T-helper 2 cell treated with Interferon-gamma antibody and Interleukin-4, amounts not matched to agents 5 μg/mL and 100 μg/mL, for 36 hours (primary cell): ENCODE measurements at regions not wholly inside any gene's neighbourhood (a gene's known extent, or its start where the extent isn't known, plus 50 kb on each side); places are given as distances from the start of the nearest gene placed in this dataset.
"Not testable (repeated sequence)": the region's sequence is repeated elsewhere in the genome, so short reads cannot be mapped to it uniquely, and the experiment has no call there.

ENCODE experiments used
- DNase-seq: peaks from one replicate; pipeline ENCODE4 v3.0.0; 2021; ENCODE audit warnings: low spot score
- H3K27ac Mint-ChIP-seq: one replicate; pipeline ENCODE4 v1.8.0; 2021; ENCODE audit warnings: mild to moderate bottlenecking, mixed read lengths
- H3K27me3 Mint-ChIP-seq: one replicate; pipeline ENCODE4 v1.8.0; 2021; ENCODE audit warnings: low read depth, mixed read lengths
- H3K36me3 Mint-ChIP-seq: one replicate; pipeline ENCODE4 v1.8.0; 2021; ENCODE audit warnings: low read depth, mixed read lengths
- H3K4me1 Mint-ChIP-seq: one replicate; pipeline ENCODE4 v1.8.0; 2021; ENCODE audit warnings: low read depth, mixed read lengths
- H3K4me3 Mint-ChIP-seq: one replicate; pipeline ENCODE4 v1.8.0; 2022; ENCODE audit warnings: mild to moderate bottlenecking, moderate library complexity, mixed read lengths
- H3K9me3 Mint-ChIP-seq: one replicate; pipeline ENCODE4 v1.8.0; 2021; ENCODE audit warnings: mixed read lengths

GRCh38 chr10:44564361-44564760 lies 179.5 kb upstream of the CXCL12 start:
- no peaks in the 10 kb centered on the region for H3K36me3 Mint-ChIP-seq
- DNase-seq = no peak
- H3K4me3 Mint-ChIP-seq = no peak overlapping the region
- no peaks in the 10 kb centered on the region for H3K4me1 Mint-ChIP-seq
- no peaks in the 10 kb centered on the region for H3K27me3 Mint-ChIP-seq
- no peak overlapping the region for H3K27ac Mint-ChIP-seq
- H3K9me3 Mint-ChIP-seq = no peaks in the 10 kb centered on the region

DNA sequence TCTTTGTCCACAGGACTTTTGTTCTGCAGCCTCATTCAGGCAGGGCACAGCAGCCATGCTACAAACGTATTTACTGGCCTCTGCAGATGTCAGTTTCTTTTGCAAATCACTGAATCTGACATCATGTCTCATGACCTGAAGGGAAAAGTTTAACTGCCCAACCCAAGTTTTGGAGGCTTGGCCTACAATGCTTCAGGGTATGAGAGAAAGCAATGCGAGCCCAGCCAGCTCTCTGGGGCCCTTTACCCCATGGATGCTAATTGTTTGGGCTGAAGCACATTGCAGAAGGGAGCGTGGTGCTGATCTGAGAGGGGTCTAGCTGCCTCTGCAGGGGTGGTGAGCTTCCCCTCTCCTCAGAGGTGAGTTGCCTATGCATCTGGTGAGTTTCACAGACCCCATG lies 179.9 kb upstream of the CXCL12 start:
- no peak for DNase-seq
- Mint-ChIP-seq H3K27me3 (no peaks in the 10 kb centered on the region), H3K27ac (no peak overlapping the region), H3K4me3 (no peak overlapping the region), H3K9me3 (no peaks in the 10 kb centered on the region), H3K4me1 (no peaks in the 10 kb centered on the region), H3K36me3 (no peaks in the 10 kb centered on the region)

DNA sequence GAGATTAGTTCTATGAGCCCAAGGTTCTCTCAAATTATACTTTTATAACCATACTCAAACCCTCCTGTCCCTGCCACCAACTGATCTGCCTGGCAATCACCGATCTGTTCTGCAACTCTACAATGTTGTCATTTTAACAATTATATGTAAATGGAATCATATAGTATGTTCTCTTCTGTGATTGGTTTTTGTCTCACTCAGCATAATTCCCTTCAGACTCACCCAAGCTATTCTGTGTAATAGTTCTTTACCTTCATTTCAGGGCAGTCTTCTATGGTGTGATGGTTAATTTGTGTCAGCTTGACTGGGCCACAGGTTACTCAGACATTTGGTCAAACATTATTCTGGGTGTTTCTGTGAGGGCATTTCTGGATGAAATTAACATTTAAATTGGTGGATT lies 181.9 kb upstream of the CXCL12 start:
- H3K27me3 Mint-ChIP-seq = no peaks in the 10 kb centered on the region

GRCh38 chr10:44567471-44567870 lies 182.6 kb upstream of the CXCL12 start:
- Mint-ChIP-seq H3K4me3 (no peak overlapping the region), H3K27me3 (no peaks in the 10 kb centered on the region), H3K36me3 (no peaks in the 10 kb centered on the region), H3K27ac (no peak overlapping the region), H3K4me1 (no peaks in the 10 kb centered on the region), H3K9me3 (no peaks in the 10 kb centered on the region)
- DNase-seq = no peak

More for the DNA sequence above, 181.9 kb upstream of the CXCL12 start:
- no peaks in the 10 kb centered on the region for H3K4me1 Mint-ChIP-seq
- DNase-seq = no peak
- no peak overlapping the region for H3K4me3 Mint-ChIP-seq
- H3K36me3 Mint-ChIP-seq = no peaks in the 10 kb centered on the region
- no peak overlapping the region for H3K27ac Mint-ChIP-seq
- H3K9me3 Mint-ChIP-seq = no peaks in the 10 kb centered on the region

DNA sequence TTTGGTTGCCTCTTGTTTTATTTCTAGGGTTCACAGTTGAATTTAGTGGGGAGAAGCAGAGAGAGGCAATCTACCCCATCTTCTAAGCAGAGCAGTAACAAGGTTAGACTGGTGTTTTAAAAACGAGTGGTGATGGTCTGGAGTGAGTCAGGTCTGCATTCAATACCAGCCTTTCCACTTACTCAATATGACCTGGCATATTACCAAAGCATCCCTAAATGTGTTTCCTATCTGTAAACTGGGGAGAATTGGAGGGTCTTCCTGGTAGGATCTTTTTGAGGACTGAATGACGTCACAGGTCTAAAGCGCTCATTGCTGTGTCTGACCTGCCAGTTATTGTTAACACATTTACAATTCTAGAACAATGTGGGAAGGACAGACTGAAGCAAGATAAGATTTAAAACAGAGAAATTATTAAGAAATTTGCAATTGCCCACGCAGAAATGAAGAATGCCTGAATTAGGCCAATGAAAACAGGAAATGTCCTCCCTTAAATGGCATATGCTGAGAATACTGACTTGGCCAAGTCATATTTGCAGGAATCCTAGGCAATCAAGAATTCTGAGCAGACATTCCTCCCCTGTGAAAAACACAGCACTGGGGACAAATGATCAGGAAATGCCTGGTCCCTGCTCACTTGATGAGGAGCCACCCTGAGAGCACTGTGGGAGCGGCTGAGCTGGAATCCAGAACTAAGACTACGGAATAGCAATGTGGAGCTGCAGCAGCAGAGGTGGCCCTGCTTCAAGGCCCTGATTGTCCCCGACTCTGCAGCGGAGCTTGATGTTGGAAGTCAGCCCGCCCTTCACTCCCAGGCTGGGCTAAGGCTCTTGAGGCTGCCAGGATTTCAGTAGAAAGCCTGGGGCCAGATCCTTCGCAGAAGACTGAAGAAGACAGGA lies 184.5 kb upstream of the CXCL12 start:
- no peaks in the 10 kb centered on the region for H3K9me3 Mint-ChIP-seq
- DNase-seq = no peak
- H3K4me1 Mint-ChIP-seq = no peaks in the 10 kb centered on the region
- no peaks in the 10 kb centered on the region for H3K27me3 Mint-ChIP-seq
- H3K27ac Mint-ChIP-seq = no peak overlapping the region
- no peaks in the 10 kb centered on the region for H3K36me3 Mint-ChIP-seq
- no peak overlapping the region for H3K4me3 Mint-ChIP-seq

DNA sequence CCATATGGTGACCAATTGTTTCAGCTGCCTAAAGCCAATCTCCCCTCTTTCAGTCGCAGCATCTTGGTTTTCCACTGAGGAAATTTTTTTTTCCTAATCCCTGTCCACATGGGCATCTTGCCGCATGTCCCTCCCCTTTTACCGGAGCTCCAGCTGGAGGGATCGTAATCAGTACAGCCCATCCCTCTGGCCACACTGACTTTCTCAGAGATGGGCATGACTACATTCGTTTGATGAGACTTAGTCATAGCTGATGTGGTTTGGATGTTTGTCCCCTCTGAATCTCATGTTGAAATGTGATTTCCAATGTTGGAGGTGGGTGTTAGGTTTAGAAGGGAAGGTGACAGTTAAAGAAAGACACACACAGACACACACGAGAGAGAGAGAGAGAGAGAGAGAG lies 186.8 kb upstream of the CXCL12 start:
- H3K27me3 Mint-ChIP-seq = no peaks in the 10 kb centered on the region
- H3K4me3 Mint-ChIP-seq = no peak overlapping the region
- H3K4me1 Mint-ChIP-seq = no peaks in the 10 kb centered on the region
- DNase-seq = no peak
- H3K9me3 Mint-ChIP-seq = no peaks in the 10 kb centered on the region
- H3K36me3 Mint-ChIP-seq = no peaks in the 10 kb centered on the region
- no peak overlapping the region for H3K27ac Mint-ChIP-seq

DNA sequence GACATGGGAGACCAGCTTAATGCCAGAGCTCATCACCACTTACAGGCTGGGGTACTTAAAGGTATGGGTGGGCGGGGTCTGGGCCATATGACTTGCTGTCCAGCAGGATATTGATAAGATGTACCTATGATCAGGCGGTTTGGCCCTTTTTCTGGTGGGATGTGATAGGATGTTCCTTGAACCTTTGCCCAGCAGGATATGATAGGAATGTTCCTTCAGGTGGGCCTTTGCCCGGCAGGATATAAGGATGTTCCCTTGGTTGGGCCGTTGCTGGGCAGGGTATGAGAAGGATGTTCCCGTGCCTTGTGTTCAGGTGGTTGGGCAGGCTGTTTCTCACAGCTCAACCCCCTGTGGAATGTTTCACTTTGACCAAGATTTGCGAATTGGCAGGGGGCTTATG lies 187.2 kb upstream of the CXCL12 start:
- no peak for DNase-seq
- no peaks in the 10 kb centered on the region for H3K36me3 Mint-ChIP-seq
- H3K27ac Mint-ChIP-seq = no peak overlapping the region
- no peak overlapping the region for H3K4me3 Mint-ChIP-seq
- no peaks in the 10 kb centered on the region for H3K4me1 Mint-ChIP-seq
- H3K9me3 Mint-ChIP-seq = no peaks in the 10 kb centered on the region
- H3K27me3 Mint-ChIP-seq = no peaks in the 10 kb centered on the region

GRCh38 chr10:44573821-44574220 lies 188.9 kb upstream of the CXCL12 start:
- no peaks in the 10 kb centered on the region for H3K9me3 Mint-ChIP-seq
- H3K4me3 Mint-ChIP-seq = no peak overlapping the region
- no peaks in the 10 kb centered on the region for H3K27me3 Mint-ChIP-seq
- DNase-seq = no peak
- H3K4me1 Mint-ChIP-seq = no peaks in the 10 kb centered on the region
- H3K36me3 Mint-ChIP-seq = no peaks in the 10 kb centered on the region
- H3K27ac Mint-ChIP-seq = no peak overlapping the region

- H3K9me3 Mint-ChIP-seq = no peaks in the 10 kb centered on the region
- H3K4me3 Mint-ChIP-seq = no peak overlapping the region
- H3K27ac Mint-ChIP-seq = no peak overlapping the region
- DNase-seq = no peak
- H3K27me3 Mint-ChIP-seq = no peaks in the 10 kb centered on the region
- no peaks in the 10 kb centered on the region for H3K4me1 Mint-ChIP-seq
- H3K36me3 Mint-ChIP-seq = no peaks in the 10 kb centered on the region
These were observed 189.9 kb upstream of the CXCL12 start for GRCh38 chr10:44574596-44575480.

- no peaks in the 10 kb centered on the region for H3K4me1 Mint-ChIP-seq
- no peak overlapping the region for H3K4me3 Mint-ChIP-seq
- no peak overlapping the region for H3K27ac Mint-ChIP-seq
- H3K27me3 Mint-ChIP-seq = no peaks in the 10 kb centered on the region
- no peaks in the 10 kb centered on the region for H3K36me3 Mint-ChIP-seq
- DNase-seq = no peak
- H3K9me3 Mint-ChIP-seq = no peaks in the 10 kb centered on the region
These were observed 190.9 kb upstream of the CXCL12 start for GRCh38 chr10:44575601-44576380.

DNA sequence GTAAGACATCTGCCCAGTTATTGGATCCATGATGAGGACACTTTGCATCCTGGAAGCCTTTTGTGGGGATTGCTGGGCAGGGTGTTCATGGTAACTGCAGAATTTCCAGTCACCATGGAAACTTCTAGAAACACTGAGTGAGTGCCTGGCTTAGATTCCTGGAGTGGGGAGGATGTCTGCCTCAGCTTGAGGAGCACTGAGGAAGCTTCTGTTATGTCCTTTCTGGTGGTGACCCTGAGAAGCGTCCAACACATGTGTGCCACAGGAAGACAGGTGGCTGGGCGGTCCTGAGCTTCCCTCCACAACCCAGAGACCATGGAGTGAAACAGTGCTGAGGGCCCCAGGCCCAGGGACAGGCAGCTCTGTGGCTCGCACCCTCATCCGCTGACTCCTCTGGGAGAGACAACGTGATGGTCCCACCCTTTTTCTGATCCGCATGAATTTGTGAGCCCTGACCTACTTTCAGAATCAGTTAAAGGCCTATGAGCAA lies 191.8 kb upstream of the CXCL12 start:
- Mint-ChIP-seq H3K4me1 (no peaks in the 10 kb centered on the region), H3K9me3 (no peaks in the 10 kb centered on the region), H3K27ac (no peak overlapping the region), H3K36me3 (no peaks in the 10 kb centered on the region), H3K27me3 (no peaks in the 10 kb centered on the region), H3K4me3 (no peak overlapping the region)
- DNase-seq = no peak

GRCh38 chr10:44577533-44577932 lies 192.6 kb upstream of the CXCL12 start:
- no peaks in the 10 kb centered on the region for H3K9me3 Mint-ChIP-seq
- no peak overlapping the region for H3K4me3 Mint-ChIP-seq
- no peaks in the 10 kb centered on the region for H3K27me3 Mint-ChIP-seq
- H3K36me3 Mint-ChIP-seq = no peaks in the 10 kb centered on the region
- no peak overlapping the region for H3K27ac Mint-ChIP-seq
- no peak for DNase-seq
- no peaks in the 10 kb centered on the region for H3K4me1 Mint-ChIP-seq

DNA sequence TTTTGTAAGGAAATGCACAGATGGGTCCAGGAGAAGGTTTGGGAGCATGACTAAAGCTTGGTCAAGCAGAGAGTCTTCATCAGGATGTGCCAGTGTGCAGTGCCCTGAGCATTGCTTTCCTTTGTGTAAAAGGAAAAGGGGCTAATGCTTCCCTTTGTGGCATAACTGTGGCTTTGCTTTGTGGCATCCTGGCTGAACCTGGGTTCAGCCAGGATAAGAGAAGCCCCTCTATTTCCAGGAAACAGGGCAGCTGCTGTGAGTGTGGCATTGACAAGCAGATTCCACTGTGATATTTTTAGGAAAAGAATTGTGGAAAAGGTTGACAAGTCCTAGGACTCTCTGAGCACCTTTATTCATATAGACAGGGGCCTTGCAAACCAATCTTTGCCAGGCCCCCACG lies 193.4 kb upstream of the CXCL12 start:
- no peak overlapping the region for H3K27ac Mint-ChIP-seq
- H3K4me1 Mint-ChIP-seq = no peaks in the 10 kb centered on the region
- DNase-seq = no peak
- no peaks in the 10 kb centered on the region for H3K27me3 Mint-ChIP-seq
- no peak overlapping the region for H3K4me3 Mint-ChIP-seq
- H3K9me3 Mint-ChIP-seq = no peaks in the 10 kb centered on the region
- no peaks in the 10 kb centered on the region for H3K36me3 Mint-ChIP-seq

- H3K27ac Mint-ChIP-seq, H3K4me1 Mint-ChIP-seq: not testable (repeated sequence)
These were observed 194.1 kb upstream of the CXCL12 start for GRCh38 chr10:44578963-44579362.

More at GRCh38 chr10:44578963-44579362, 194.1 kb upstream of the CXCL12 start:
- not testable (repeated sequence) for H3K9me3 Mint-ChIP-seq, H3K4me3 Mint-ChIP-seq, H3K36me3 Mint-ChIP-seq, DNase-seq, H3K27me3 Mint-ChIP-seq
